ENCODE measurements at regions not wholly inside any gene's neighbourhood (a gene's known extent, or its start where the extent isn't known, plus 50 kb on each side); places are given as distances from the start of the nearest gene placed in this dataset.
A peak's percentile ranks its signal among the peaks of the same experiment; 100 is the strongest.

- DNase-seq: no peak
Observed at GRCh38 chr20:39888310-39888709, 800.7 kb downstream of the MAFB start.

- no peak for DNase-seq
Observed at GRCh38 chr20:39886650-39887190, 802.3 kb downstream of the MAFB start.

GRCh38 chr20:39885975-39886649, 802.9 kb downstream of the MAFB start:
- DNase-seq: peak; percentile 58

GRCh38 chr20:39882806-39883205, 806.2 kb downstream of the MAFB start:
- DNase-seq: no peak

GRCh38 chr20:39880890-39881289, 808.1 kb downstream of the MAFB start:
- DNase-seq: peak; percentile 14

GRCh38 chr20:39879296-39879695, 809.7 kb downstream of the MAFB start:
- peak; percentile 7 for DNase-seq

- no peak for DNase-seq
Observed at GRCh38 chr20:39878809-39879208, 810.2 kb downstream of the MAFB start.

- peak; percentile 52 for DNase-seq
Observed at GRCh38 chr20:39878320-39878719, 810.7 kb downstream of the MAFB start.

GRCh38 chr20:39877788-39878187, 811.2 kb downstream of the MAFB start:
- peak; percentile 82 for DNase-seq

- peak; percentile 95 for DNase-seq
Observed at GRCh38 chr20:39876976-39877635, 811.9 kb downstream of the MAFB start.

- DNase-seq: peak; percentile 35
Observed at GRCh38 chr20:39875492-39876110, 813.4 kb downstream of the MAFB start.

- peak; percentile 87 for DNase-seq
Observed at GRCh38 chr20:39874049-39874893, 814.8 kb downstream of the MAFB start.

- no peak for DNase-seq
Observed at GRCh38 chr20:39873286-39873685, 815.8 kb downstream of the MAFB start.

- DNase-seq: no peak
Observed at GRCh38 chr20:39871013-39871412, 818.0 kb downstream of the MAFB start.

GRCh38 chr20:39865446-39865845, 823.6 kb downstream of the MAFB start:
- DNase-seq: no peak

- no peak for DNase-seq
Observed at GRCh38 chr20:39862470-39862891, 826.6 kb downstream of the MAFB start.

- peak; percentile 81 for DNase-seq
Observed at GRCh38 chr20:39861381-39861780, 827.7 kb downstream of the MAFB start.

- peak; percentile 21 for DNase-seq
Observed at GRCh38 chr20:39857835-39858234, 831.2 kb downstream of the MAFB start.

- DNase-seq: no peak
Observed at GRCh38 chr20:39857187-39857586, 831.8 kb downstream of the MAFB start.

- no peak for DNase-seq
Observed at GRCh38 chr20:39855799-39856198, 833.2 kb downstream of the MAFB start.

- DNase-seq: no peak
Observed at GRCh38 chr20:39855056-39855455, 834.0 kb downstream of the MAFB start.

GRCh38 chr20:39853636-39854035, 835.4 kb downstream of the MAFB start:
- peak; percentile 80 for DNase-seq

- DNase-seq: no peak
Observed at GRCh38 chr20:39853050-39853449, 836.0 kb downstream of the MAFB start.

Measured in NCI-H69 (cell line).